ENCODE measurements at regions not wholly inside any gene's neighbourhood (a gene's known extent, or its start where the extent isn't known, plus 50 kb on each side); places are given as distances from the start of the nearest gene placed in this dataset.

- WGBS (ENCODE audit: insufficient coverage): 93% methylated on average over 2 of the region's 6 CpGs
- TF ChIP-seq CTCF (IDR thresholded peaks at IDR 0.05) (peak; percentile 19), EZH2 (IDR thresholded peaks at IDR 0.05; ENCODE audit: borderline replicate concordance, insufficient read depth, low read depth, low read length, poor library complexity, severe bottlenecking) (no peak)
- Mint-ChIP-seq H3K4me3 (no peak overlapping the region), H3K27me3 (no peaks in the 10 kb centered on the region), H3K9me3 (ENCODE audit: insufficient read depth) (no peaks in the 10 kb centered on the region), H3K4me1 (no peaks in the 10 kb centered on the region), H3K27ac (no peak overlapping the region)
- DNase-seq (no peak), ATAC-seq (ENCODE audit: low read depth) (no peak)
- Histone ChIP-seq H3K27me3 (replicated peaks in 1 of 4; ENCODE audit: control extremely low read depth in 1 of 4, control insufficient read depth in 3 of 4, insufficient read depth in 4 of 4, low read length in 3 of 4) (no peaks in the 10 kb centered on the region), H3K9me3 (ENCODE audit: control extremely low read depth in 1 of 3, control insufficient read depth in 2 of 3, insufficient read depth in 1 of 3, low read length in 2 of 3) (no peaks in the 10 kb centered on the region), H3K36me3 (replicated peaks in 1 of 2; ENCODE audit: control extremely low read depth in 1 of 2, control insufficient read depth in 1 of 2, extremely low read depth in 1 of 2, insufficient read depth in 2 of 2, low read length in 1 of 2) (no peaks in the 10 kb centered on the region), H3K9ac (ENCODE audit: low read length) (no peak overlapping the region), H3K4me1 (ENCODE audit: control insufficient read depth in 2 of 2, insufficient read depth in 2 of 2, low read length in 2 of 2) (no peaks in the 10 kb centered on the region), H4K20me1 (ENCODE audit: control insufficient read depth, insufficient read depth, low read length, poor library complexity, severe bottlenecking) (no peaks in the 10 kb centered on the region), H3K79me2 (ENCODE audit: control insufficient read depth, insufficient read depth, low read length) (no peaks in the 10 kb centered on the region), H3K4me3 (ENCODE audit: control extremely low read depth in 1 of 5, extremely low read depth in 1 of 5, insufficient read depth in 1 of 5, low read depth in 2 of 5, low read length in 4 of 5) (no peak overlapping the region), H2AFZ (ENCODE audit: insufficient read depth, low read depth, low read length, poor library complexity, severe bottlenecking) (peak overlapping the region; percentile 34), H3K27ac (ENCODE audit: low read length in 2 of 2) (no peak overlapping the region), H3K4me2 (replicated peaks; ENCODE audit: low read depth, low read length, poor library complexity, severe bottlenecking) (no peak overlapping the region)
- CTCF ChIA-PET: interaction anchor here (0.7 kb wide), 1 partner anchor 57 kb away, joined by 3 read pairs; no protein-coding TSS in a partner anchor
- POLR2A ChIA-PET: interaction anchor here (0.8 kb wide), 1 partner anchor 194 kb away, joined by 6 read pairs; no protein-coding TSS in a partner anchor
- intact Hi-C loops (cut with micrococcal nuclease): no loop called here
These were observed 90.0 kb downstream of the CD24 start for GRCh38 chr6:106884576-106884975.

- intact Hi-C loops (cut with micrococcal nuclease): no loop called here
- Histone ChIP-seq H3K9ac (ENCODE audit: low read length) (no peak overlapping the region), H3K4me3 (ENCODE audit: control extremely low read depth in 1 of 5, extremely low read depth in 1 of 5, insufficient read depth in 1 of 5, low read depth in 2 of 5, low read length in 4 of 5) (no peak overlapping the region), H3K27ac (ENCODE audit: low read length in 2 of 2) (no peak overlapping the region), H4K20me1 (ENCODE audit: control insufficient read depth, insufficient read depth, low read length, poor library complexity, severe bottlenecking) (no peaks in the 10 kb centered on the region), H3K79me2 (ENCODE audit: control insufficient read depth, insufficient read depth, low read length) (no peaks in the 10 kb centered on the region), H3K36me3 (replicated peaks in 1 of 2; ENCODE audit: control extremely low read depth in 1 of 2, control insufficient read depth in 1 of 2, extremely low read depth in 1 of 2, insufficient read depth in 2 of 2, low read length in 1 of 2) (no peaks in the 10 kb centered on the region), H3K27me3 (replicated peaks in 1 of 4; ENCODE audit: control extremely low read depth in 1 of 4, control insufficient read depth in 3 of 4, insufficient read depth in 4 of 4, low read length in 3 of 4) (no peaks in the 10 kb centered on the region), H3K4me2 (replicated peaks; ENCODE audit: low read depth, low read length, poor library complexity, severe bottlenecking) (no peak overlapping the region), H2AFZ (ENCODE audit: insufficient read depth, low read depth, low read length, poor library complexity, severe bottlenecking) (no peak overlapping the region), H3K9me3 (ENCODE audit: control extremely low read depth in 1 of 3, control insufficient read depth in 2 of 3, insufficient read depth in 1 of 3, low read length in 2 of 3) (no peaks in the 10 kb centered on the region), H3K4me1 (ENCODE audit: control insufficient read depth in 2 of 2, insufficient read depth in 2 of 2, low read length in 2 of 2) (no peaks in the 10 kb centered on the region)
- Mint-ChIP-seq H3K4me3 (no peak overlapping the region), H3K9me3 (ENCODE audit: insufficient read depth) (no peaks in the 10 kb centered on the region), H3K4me1 (no peaks in the 10 kb centered on the region), H3K27ac (no peak overlapping the region), H3K27me3 (no peaks in the 10 kb centered on the region)
- DNase-seq (no peak), ATAC-seq (ENCODE audit: low read depth) (no peak)
- WGBS (ENCODE audit: insufficient coverage): 88% methylated on average over 1 of the region's 4 CpGs
- CTCF ChIA-PET: interaction anchor here (0.9 to 1.3 kb wide), 2 partner anchors 95 to 274 kb away, joined by 4 to 5 read pairs; no protein-coding TSS in a partner anchor
- POLR2A ChIA-PET: no interaction called here
- TF ChIP-seq CTCF (IDR thresholded peaks at IDR 0.05) (no peak), EZH2 (IDR thresholded peaks at IDR 0.05; ENCODE audit: borderline replicate concordance, insufficient read depth, low read depth, low read length, poor library complexity, severe bottlenecking) (no peak)
These were observed 90.7 kb downstream of the CD24 start for GRCh38 chr6:106883808-106884262.
